WTC11 (cell line): ENCODE measurements at regions not wholly inside any gene's neighbourhood (a gene's known extent, or its start where the extent isn't known, plus 50 kb on each side); places are given as distances from the start of the nearest gene placed in this dataset.

Source experiments
- ATAC-seq: fragments of 200-7000 bp; cut with Tn5 transposase; 2 replicates; pipeline ENCODE4 v1.10.0; 2021; ENCODE audit warnings: mild to moderate bottlenecking, moderate library complexity
- CTCF ChIA-PET: fragments of 300-600 bp; sonication (Branson Sonifier 250); formaldehyde crosslinking; loops from one replicate; lab custom pipeline; 2021; ENCODE audit warnings: antibody characterized with exemption; lab: Charles Lee
- POLR2A ChIA-PET: fragments of 350-600 bp; sonication (Branson Sonifier 250); formaldehyde crosslinking; loops from one replicate; lab custom pipeline; 2021; ENCODE audit warnings: antibody characterized with exemption; lab: Charles Lee
- DNase-seq: peaks from one replicate; pipeline ENCODE4 v3.0.0; 2021; ENCODE audit warnings: low spot score
- H3K27ac Mint-ChIP-seq: 2 replicates; pipeline ENCODE4 v1.8.0; 2021; ENCODE audit warnings: mixed read lengths
- H3K27me3 Mint-ChIP-seq: 2 replicates; pipeline ENCODE4 v1.8.0; 2021; ENCODE audit warnings: low read depth, mild to moderate bottlenecking, moderate library complexity, mixed read lengths
- H3K36me3 Mint-ChIP-seq: 2 replicates; pipeline ENCODE4 v1.8.0; 2021; ENCODE audit warnings: mixed read lengths
- H3K4me1 Mint-ChIP-seq: 2 replicates; pipeline ENCODE4 v1.8.0; 2022; ENCODE audit warnings: mixed read lengths
- H3K4me3 Mint-ChIP-seq: 2 replicates; pipeline ENCODE4 v1.8.0; 2021; ENCODE audit warnings: mild to moderate bottlenecking, moderate library complexity, mixed read lengths
- H3K9me3 Mint-ChIP-seq: 2 replicates; pipeline ENCODE4 v1.8.0; 2021; ENCODE audit warnings: mixed read lengths
- CBFB ChIP-seq: sonication (generic); formaldehyde crosslinking; IDR thresholded peaks from 2 replicates; pipeline ENCODE4 v1.8.1; 2022; ENCODE audit warnings: mild to moderate bottlenecking, low read depth, missing genetic modification reagents
- E2F5 ChIP-seq: sonication (generic); formaldehyde crosslinking; IDR thresholded peaks from 2 replicates; pipeline ENCODE4 v1.8.1; 2022; ENCODE audit warnings: mild to moderate bottlenecking, moderate library complexity, missing genetic modification reagents
- ETV6 ChIP-seq: sonication (generic); formaldehyde crosslinking; IDR thresholded peaks from 2 replicates; pipeline ENCODE4 v1.8.1; 2022; ENCODE audit warnings: mild to moderate bottlenecking, missing genetic modification reagents
- GABPB1 ChIP-seq: sonication (generic); formaldehyde crosslinking; IDR thresholded peaks from 2 replicates; pipeline ENCODE4 v1.8.1; 2023; ENCODE audit warnings: mild to moderate bottlenecking, missing genetic modification reagents
- JUN ChIP-seq: sonication (generic); formaldehyde crosslinking; IDR thresholded peaks from 2 replicates; pipeline ENCODE4 v1.8.0; 2023; ENCODE audit warnings: mild to moderate bottlenecking, missing genetic modification reagents
- NFATC4 ChIP-seq: fragments of 250-450 bp; sonication (Bioruptor Pico); IDR thresholded peaks from 2 replicates; pipeline ENCODE4 v1.9.0; 2021; ENCODE audit warnings: mild to moderate bottlenecking
- NR1H2 ChIP-seq: sonication (generic); formaldehyde crosslinking; IDR thresholded peaks from 2 replicates; pipeline ENCODE4 v1.9.0; 2021; ENCODE audit warnings: mild to moderate bottlenecking, moderate library complexity, missing genetic modification reagents
- SP1 ChIP-seq: sonication (generic); formaldehyde crosslinking; conservative IDR thresholded peaks from 2 replicates; pipeline ENCODE4 v1.8.1; 2022; ENCODE audit warnings: missing genetic modification reagents
- TCF7 ChIP-seq: sonication (generic); formaldehyde crosslinking; IDR thresholded peaks from 2 replicates; pipeline ENCODE4 v1.8.0; 2022; ENCODE audit warnings: mild to moderate bottlenecking, low read depth, missing genetic modification reagents, moderate library complexity
- ZBTB21 ChIP-seq: sonication (generic); formaldehyde crosslinking; IDR thresholded peaks from 2 replicates; pipeline ENCODE4 v1.8.1; 2023; ENCODE audit warnings: mild to moderate bottlenecking, missing genetic modification reagents, borderline replicate concordance
- ZNF138 ChIP-seq: sonication (generic); formaldehyde crosslinking; conservative IDR thresholded peaks from 2 replicates; pipeline ENCODE4 v1.8.1; 2022; ENCODE audit warnings: mild to moderate bottlenecking, moderate library complexity, missing genetic modification reagents
- ZNF317 ChIP-seq: sonication (generic); formaldehyde crosslinking; IDR thresholded peaks from 2 replicates; pipeline ENCODE4 v1.8.1; 2023; ENCODE audit warnings: low read depth, mild to moderate bottlenecking, moderate library complexity, missing genetic modification reagents, borderline replicate concordance
- ZNF396 ChIP-seq: fragments of 250-450 bp; sonication (Bioruptor Pico); IDR thresholded peaks from 2 replicates; pipeline ENCODE4 v1.8.0; 2021; ENCODE audit warnings: mild to moderate bottlenecking, moderate library complexity, borderline replicate concordance
- TF ChIP-seq, protein P1 (sequence below): sonication (generic); formaldehyde crosslinking; IDR thresholded peaks from 2 replicates; pipeline ENCODE4 v1.8.1; 2023; ENCODE audit warnings: mild to moderate bottlenecking, missing genetic modification reagents, moderate library complexity
- TF ChIP-seq, protein P2 (sequence below): sonication (generic); formaldehyde crosslinking; IDR thresholded peaks from 2 replicates; pipeline ENCODE4 v1.8.1; 2023; ENCODE audit warnings: mild to moderate bottlenecking, missing genetic modification reagents, moderate library complexity
- TF ChIP-seq, protein P3 (sequence below): sonication (generic); formaldehyde crosslinking; IDR thresholded peaks from 2 replicates; pipeline ENCODE4 v1.8.1; 2023; ENCODE audit warnings: mild to moderate bottlenecking, moderate library complexity, missing genetic modification reagents

GRCh38 chr16:61296814-61297213, 739.4 kb downstream of the CDH8 start:
- ATAC-seq (no peak; the same call in 1 of the 2 replicates), DNase-seq (no peak)
- peaks cover 24% of the 10 kb centered on the region for H3K4me1 Mint-ChIP-seq
- H3K27ac Mint-ChIP-seq, result no peak overlapping the region
- H3K36me3 Mint-ChIP-seq, result no peaks in the 10 kb centered on the region
- ChIA-PET CTCF (no interaction called here), POLR2A (no interaction called here)
- TF ChIP-seq GABPB1 (CRISPR knock-in tag) (no peak), E2F5 (CRISPR knock-in tag) (no peak), SP1 (CRISPR knock-in tag) (no peak), TCF7 (CRISPR knock-in tag) (no peak), NR1H2 (CRISPR knock-in tag) (no peak), ZNF396 (CRISPR knock-in tag) (no peak), CBFB (no peak), ZNF317 (CRISPR knock-in tag) (no peak), NFATC4 (CRISPR knock-in tag) (no peak)
- TF ChIP-seq, protein P1, sequence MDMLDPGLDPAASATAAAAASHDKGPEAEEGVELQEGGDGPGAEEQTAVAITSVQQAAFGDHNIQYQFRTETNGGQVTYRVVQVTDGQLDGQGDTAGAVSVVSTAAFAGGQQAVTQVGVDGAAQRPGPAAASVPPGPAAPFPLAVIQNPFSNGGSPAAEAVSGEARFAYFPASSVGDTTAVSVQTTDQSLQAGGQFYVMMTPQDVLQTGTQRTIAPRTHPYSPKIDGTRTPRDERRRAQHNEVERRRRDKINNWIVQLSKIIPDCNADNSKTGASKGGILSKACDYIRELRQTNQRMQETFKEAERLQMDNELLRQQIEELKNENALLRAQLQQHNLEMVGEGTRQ, result no peak
- H3K27me3 Mint-ChIP-seq, result no peaks in the 10 kb centered on the region
- H3K4me3 Mint-ChIP-seq, result no peak overlapping the region
- H3K9me3 Mint-ChIP-seq, result no peaks in the 10 kb centered on the region

DNA sequence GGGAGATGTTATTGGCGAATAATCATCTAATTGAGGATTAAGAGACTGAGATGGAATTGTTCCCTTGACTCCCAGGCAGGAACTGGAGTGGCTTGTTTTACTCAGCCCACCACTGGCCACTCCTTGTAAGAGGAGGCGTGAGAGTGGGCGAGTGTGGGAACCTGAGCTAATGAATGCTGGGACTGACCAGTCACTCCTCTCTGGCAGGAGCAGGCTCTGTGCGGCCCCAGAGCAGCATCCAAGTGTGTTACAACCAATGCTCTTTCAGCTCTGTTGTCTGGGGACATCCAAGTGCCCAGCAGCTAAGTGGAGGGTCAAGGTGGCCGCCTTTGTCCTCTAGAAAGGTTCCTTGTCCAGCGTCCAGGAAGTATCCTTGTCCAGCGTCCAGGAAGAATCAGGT, 739.9 kb downstream of the CDH8 start:
- no peaks in the 10 kb centered on the region for H3K36me3 Mint-ChIP-seq
- ChIA-PET CTCF (no interaction called here), POLR2A (no interaction called here)

GRCh38 chr16:61295311-61295710, 740.9 kb downstream of the CDH8 start:
- ChIA-PET CTCF (no interaction called here), POLR2A (no interaction called here)
- TF ChIP-seq TCF7 (CRISPR knock-in tag), result no peak
- no peak for TF ChIP-seq ZNF138 (CRISPR knock-in tag)
- TF ChIP-seq, protein P2, sequence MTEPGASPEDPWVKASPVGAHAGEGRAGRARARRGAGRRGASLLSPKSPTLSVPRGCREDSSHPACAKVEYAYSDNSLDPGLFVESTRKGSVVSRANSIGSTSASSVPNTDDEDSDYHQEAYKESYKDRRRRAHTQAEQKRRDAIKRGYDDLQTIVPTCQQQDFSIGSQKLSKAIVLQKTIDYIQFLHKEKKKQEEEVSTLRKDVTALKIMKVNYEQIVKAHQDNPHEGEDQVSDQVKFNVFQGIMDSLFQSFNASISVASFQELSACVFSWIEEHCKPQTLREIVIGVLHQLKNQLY, result no peak
- 0 out of 2 replicates have a peak overlapping the region, but pooled peaks have one; percentile 45 for H3K27ac Mint-ChIP-seq
- no peaks in the 10 kb centered on the region for H3K27me3 Mint-ChIP-seq
- ATAC-seq (no peak), DNase-seq (no peak)
- H3K36me3 Mint-ChIP-seq, result no peaks in the 10 kb centered on the region
- no peaks in the 10 kb centered on the region for H3K9me3 Mint-ChIP-seq
- H3K4me1 Mint-ChIP-seq, result peaks cover 29% of the 10 kb centered on the region
- no peak overlapping the region for H3K4me3 Mint-ChIP-seq

More for the DNA sequence above, 739.9 kb downstream of the CDH8 start:
- no peak overlapping the region for H3K27ac Mint-ChIP-seq
- DNase-seq (no peak), ATAC-seq (no peak)
- H3K4me3 Mint-ChIP-seq, result no peak overlapping the region
- no peaks in the 10 kb centered on the region for H3K9me3 Mint-ChIP-seq
- TF ChIP-seq ZBTB21 (CRISPR knock-in tag) (no peak), NR1H2 (CRISPR knock-in tag) (no peak), ETV6 (CRISPR knock-in tag) (no peak), JUN (CRISPR knock-in tag) (no peak)
- TF ChIP-seq, protein P1, result no peak
- TF ChIP-seq, protein P3, sequence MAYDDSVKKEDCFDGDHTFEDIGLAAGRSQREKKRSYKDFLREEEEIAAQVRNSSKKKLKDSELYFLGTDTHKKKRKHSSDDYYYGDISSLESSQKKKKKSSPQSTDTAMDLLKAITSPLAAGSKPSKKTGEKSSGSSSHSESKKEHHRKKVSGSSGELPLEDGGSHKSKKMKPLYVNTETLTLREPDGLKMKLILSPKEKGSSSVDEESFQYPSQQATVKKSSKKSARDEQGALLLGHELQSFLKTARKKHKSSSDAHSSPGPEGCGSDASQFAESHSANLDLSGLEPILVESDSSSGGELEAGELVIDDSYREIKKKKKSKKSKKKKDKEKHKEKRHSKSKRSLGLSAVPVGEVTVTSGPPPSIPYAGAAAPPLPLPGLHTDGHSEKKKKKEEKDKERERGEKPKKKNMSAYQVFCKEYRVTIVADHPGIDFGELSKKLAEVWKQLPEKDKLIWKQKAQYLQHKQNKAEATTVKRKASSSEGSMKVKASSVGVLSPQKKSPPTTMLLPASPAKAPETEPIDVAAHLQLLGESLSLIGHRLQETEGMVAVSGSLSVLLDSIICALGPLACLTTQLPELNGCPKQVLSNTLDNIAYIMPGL (CRISPR knock-in tag), result no peak
- H3K4me1 Mint-ChIP-seq, result peaks cover 24% of the 10 kb centered on the region
- no peaks in the 10 kb centered on the region for H3K27me3 Mint-ChIP-seq
